HL-60 (cell line): ENCODE measurements at regions not wholly inside any gene's neighbourhood (a gene's known extent, or its start where the extent isn't known, plus 50 kb on each side); places are given as distances from the start of the nearest gene placed in this dataset.

ENCODE experiments used
- DNase-seq, 2 experiments: peaks; one replicate each; pipeline ENCODE4 v3.0.0-alpha.2; 2010 to 2020; ENCODE audit warnings: low read depth in 1 of 2, low spot score in 1 of 2
- H3K27ac ChIP-seq: fragments of 250-450 bp; sonication (Bioruptor Pico); replicated peaks from 2 replicates; pipeline ENCODE4 v1.5.1; 2020; ENCODE audit warnings: mild to moderate bottlenecking, moderate library complexity
- H3K27me3 ChIP-seq: fragments of 250-450 bp; sonication (Bioruptor Pico); 2 replicates; pipeline ENCODE4 v1.5.1; 2021; ENCODE audit warnings: mild to moderate bottlenecking, moderate library complexity; ENCODE audit not compliant: insufficient read depth, poor library complexity, severe bottlenecking
- H3K4me3 ChIP-seq: replicated peaks from 2 replicates; pipeline ENCODE4 v1.5.1; 2011; ENCODE audit warnings: mild to moderate bottlenecking, control low read depth, low read length; ENCODE audit not compliant: insufficient read depth
- CTCF ChIP-seq: IDR thresholded peaks from one replicate; pipeline ENCODE4 v1.5.1; 2011; ENCODE audit warnings: low read length, control low read depth, inconsistent platforms; ENCODE audit not compliant: insufficient read depth
- GABPA ChIP-seq: IDR thresholded peaks from 2 replicates; pipeline ENCODE4 v1.6.1; 2012; ENCODE audit warnings: low read depth
- POLR2AphosphoS5 ChIP-seq: IDR thresholded peaks from 2 replicates; pipeline ENCODE4 v1.6.1; 2012; ENCODE audit warnings: low read depth
- REST ChIP-seq: IDR thresholded peaks from 2 replicates; pipeline ENCODE4 v1.6.1; 2012; ENCODE audit warnings: low read depth; ENCODE audit not compliant: insufficient replicate concordance
- SPI1 ChIP-seq: IDR thresholded peaks from 2 replicates; pipeline ENCODE4 v1.6.1; 2012; ENCODE audit warnings: low read depth, mild to moderate bottlenecking, borderline replicate concordance

GRCh38 chr12:77745624-77746023 is 85.1 kb upstream of the NAV3 start:
- no peak for DNase-seq
- Histone ChIP-seq H3K27ac (no peak overlapping the region), H3K27me3 (no peaks in the 10 kb centered on the region), H3K4me3 (no peak overlapping the region)
- TF ChIP-seq GABPA: no peak

GRCh38 chr12:77742631-77743030 is 88.1 kb upstream of the NAV3 start:
- no peak for TF ChIP-seq REST
- no peak for TF ChIP-seq SPI1
- no peak for TF ChIP-seq CTCF
- no peak for TF ChIP-seq GABPA
- no peak for TF ChIP-seq POLR2AphosphoS5
- no peak overlapping the region for H3K27ac ChIP-seq
- no peak for DNase-seq
- H3K27me3 ChIP-seq: no peaks in the 10 kb centered on the region
- no peak overlapping the region for H3K4me3 ChIP-seq

GRCh38 chr12:77741974-77742517 is 88.6 kb upstream of the NAV3 start:
- H3K27me3 ChIP-seq: no peaks in the 10 kb centered on the region
- DNase-seq: no peak
- no peak for TF ChIP-seq POLR2AphosphoS5
- TF ChIP-seq REST: no peak
- no peak overlapping the region for H3K27ac ChIP-seq
- no peak overlapping the region for H3K4me3 ChIP-seq

- H3K4me3 ChIP-seq: no peak overlapping the region
- H3K27ac ChIP-seq: no peak overlapping the region
- no peak for TF ChIP-seq REST
- no peak for TF ChIP-seq CTCF
- TF ChIP-seq SPI1: no peak
- TF ChIP-seq GABPA: no peak
- no peak for TF ChIP-seq POLR2AphosphoS5
- no peak for DNase-seq
- H3K27me3 ChIP-seq: no peaks in the 10 kb centered on the region
Measured at GRCh38 chr12:77736219-77736965, 94.3 kb upstream of the NAV3 start.
